ENCODE measurements at regions not wholly inside any gene's neighbourhood (a gene's known extent, or its start where the extent isn't known, plus 50 kb on each side); places are given as distances from the start of the nearest gene placed in this dataset.
A peak's percentile ranks its signal among the peaks of the same experiment; 100 is the strongest.
"Not testable (repeated sequence)": the region's sequence is repeated elsewhere in the genome, so short reads cannot be mapped to it uniquely, and the experiment has no call there.

DNA sequence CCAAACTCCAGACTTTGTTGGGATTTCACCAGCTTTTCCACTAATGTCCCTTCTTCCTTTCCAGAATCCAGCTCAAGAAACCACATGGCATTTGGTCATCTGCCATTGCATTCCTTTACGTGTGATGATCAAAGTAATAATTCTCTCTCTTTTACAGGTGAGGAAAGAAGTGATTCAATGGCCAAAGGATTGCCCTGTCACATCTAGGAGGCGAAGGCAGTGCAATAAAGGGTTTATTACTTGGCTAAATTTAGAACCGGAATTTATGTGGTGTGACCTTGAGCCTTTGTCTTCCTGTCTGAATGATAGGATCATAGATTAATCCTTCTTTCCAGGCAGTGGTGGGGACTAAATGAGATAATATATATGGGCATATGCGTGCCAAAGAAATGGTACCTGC lies 58.3 kb upstream of the COBL start:
- intact Hi-C loops (cut with DNase I) = no loop called here
- DNase-seq = no peak
- Histone ChIP-seq H3K36me3 (replicated peaks in 1 of 2; ENCODE audit: insufficient read depth in 1 of 2, low read depth in 2 of 2) (no peaks in the 10 kb centered on the region), H3K27me3 (no peaks in the 10 kb centered on the region), H3K27ac (no peak overlapping the region), H3K4me1 (no peaks in the 10 kb centered on the region), H3K9me3 (no peaks in the 10 kb centered on the region), H3K4me3 (no peak overlapping the region)
- ATAC-seq = no peak
- 55 to 58% methylated on average over 4 of the region's 4 CpGs for WGBS, 2 donors
- TF ChIP-seq, protein P1, sequence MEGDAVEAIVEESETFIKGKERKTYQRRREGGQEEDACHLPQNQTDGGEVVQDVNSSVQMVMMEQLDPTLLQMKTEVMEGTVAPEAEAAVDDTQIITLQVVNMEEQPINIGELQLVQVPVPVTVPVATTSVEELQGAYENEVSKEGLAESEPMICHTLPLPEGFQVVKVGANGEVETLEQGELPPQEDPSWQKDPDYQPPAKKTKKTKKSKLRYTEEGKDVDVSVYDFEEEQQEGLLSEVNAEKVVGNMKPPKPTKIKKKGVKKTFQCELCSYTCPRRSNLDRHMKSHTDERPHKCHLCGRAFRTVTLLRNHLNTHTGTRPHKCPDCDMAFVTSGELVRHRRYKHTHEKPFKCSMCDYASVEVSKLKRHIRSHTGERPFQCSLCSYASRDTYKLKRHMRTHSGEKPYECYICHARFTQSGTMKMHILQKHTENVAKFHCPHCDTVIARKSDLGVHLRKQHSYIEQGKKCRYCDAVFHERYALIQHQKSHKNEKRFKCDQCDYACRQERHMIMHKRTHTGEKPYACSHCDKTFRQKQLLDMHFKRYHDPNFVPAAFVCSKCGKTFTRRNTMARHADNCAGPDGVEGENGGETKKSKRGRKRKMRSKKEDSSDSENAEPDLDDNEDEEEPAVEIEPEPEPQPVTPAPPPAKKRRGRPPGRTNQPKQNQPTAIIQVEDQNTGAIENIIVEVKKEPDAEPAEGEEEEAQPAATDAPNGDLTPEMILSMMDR (IDR thresholded peaks at IDR 0.05) = no peak
- TF ChIP-seq POLR2A (IDR thresholded peaks at IDR 0.05) = no peak

DNA sequence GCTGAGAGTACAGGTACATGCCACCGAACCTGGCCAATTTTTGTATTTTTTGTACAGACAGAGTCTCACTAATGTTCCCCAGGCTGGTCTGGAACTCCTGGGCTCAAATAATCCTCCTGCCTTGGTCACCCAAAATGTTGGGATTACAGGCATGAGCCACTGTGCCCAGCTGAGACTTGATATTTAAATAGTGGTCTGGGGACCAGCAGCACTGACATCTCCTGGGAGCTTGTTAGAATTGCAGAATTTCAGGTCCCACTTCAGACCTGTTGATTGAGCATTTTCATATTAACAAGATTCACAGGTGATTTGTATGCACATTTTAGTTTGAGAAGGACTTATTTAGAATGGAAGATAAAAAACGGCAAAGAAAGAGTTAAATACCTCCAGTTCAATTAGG lies 57.0 kb upstream of the COBL start:
- H3K4me3 ChIP-seq; H3K9me3 ChIP-seq; DNase-seq; intact Hi-C loops (cut with DNase I); H3K27me3 ChIP-seq; ATAC-seq; H3K36me3 ChIP-seq (replicated peaks in 1 of 2; ENCODE audit: insufficient read depth in 1 of 2, low read depth in 2 of 2); H3K4me1 ChIP-seq; H3K27ac ChIP-seq: not testable (repeated sequence)
- 38 to 47% methylated on average over 1 to 2 of the region's 2 CpGs for WGBS, 2 donors

- peak; percentile 44 for ATAC-seq
- WGBS, 2 donors = 15 to 16% methylated on average over 3 of the region's 3 CpGs
- peak in 2 of 4 donors; percentile 22 to 32 for DNase-seq
Measured at GRCh38 chr7:51369746-51370145, 53.1 kb upstream of the COBL start.

GRCh38 chr7:51369228-51369627 lies 52.6 kb upstream of the COBL start:
- intact Hi-C loops (cut with DNase I) = loop anchor here (5.0 to 10.0 kb wide), 3 partner anchors 54 to 207 kb away; partner anchors contain the start of gene COBL
- H3K4me1 ChIP-seq; H3K4me3 ChIP-seq; H3K27ac ChIP-seq; H3K27me3 ChIP-seq; DNase-seq; H3K36me3 ChIP-seq (replicated peaks in 1 of 2; ENCODE audit: insufficient read depth in 1 of 2, low read depth in 2 of 2); ATAC-seq; H3K9me3 ChIP-seq: not testable (repeated sequence)
- 50 to 58% methylated on average over 2 to 3 of the region's 3 CpGs for WGBS, 2 donors

More at GRCh38 chr7:51369746-51370145, 53.1 kb upstream of the COBL start:
- Histone ChIP-seq H3K9me3 (no peaks in the 10 kb centered on the region), H3K36me3 (replicated peaks in 1 of 2; ENCODE audit: insufficient read depth in 1 of 2, low read depth in 2 of 2) (no peaks in the 10 kb centered on the region), H3K27me3 (no peaks in the 10 kb centered on the region), H3K4me3 (no peak overlapping the region), H3K4me1 (peaks cover 6% of the 10 kb centered on the region), H3K27ac (no peak overlapping the region)
- TF ChIP-seq, protein P1 (IDR thresholded peaks at IDR 0.05) = peak; percentile 15 to 62 (median 51)
- TF ChIP-seq POLR2A (IDR thresholded peaks at IDR 0.05) = no peak
- intact Hi-C loops (cut with DNase I) = loop anchor here (5.0 to 10.0 kb wide), 3 partner anchors 55 to 207 kb away; partner anchors contain the start of gene COBL

DNA sequence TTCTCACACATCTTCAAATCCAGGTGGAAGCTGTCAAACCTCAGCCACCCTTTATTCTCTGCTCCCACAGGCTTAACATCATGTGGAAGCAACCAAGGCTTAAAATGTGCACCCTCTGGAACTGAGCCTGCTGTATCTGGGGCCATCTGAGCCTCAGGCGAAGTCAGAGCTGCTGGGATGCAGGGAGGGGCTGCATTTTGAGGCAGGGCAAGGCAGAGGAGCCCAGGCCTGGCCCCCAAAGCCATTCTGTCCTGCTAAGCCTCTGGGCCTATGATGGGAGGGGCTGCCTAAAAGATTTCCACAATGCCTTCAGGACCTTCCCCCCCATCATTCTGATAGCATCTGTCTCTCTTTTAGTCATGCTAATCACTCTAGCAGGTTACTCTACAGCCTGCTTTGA lies 51.7 kb upstream of the COBL start:
- Histone ChIP-seq H3K27me3 (no peaks in the 10 kb centered on the region), H3K36me3 (replicated peaks in 1 of 2; ENCODE audit: insufficient read depth in 1 of 2, low read depth in 2 of 2) (no peaks in the 10 kb centered on the region), H3K27ac (no peak overlapping the region), H3K9me3 (no peaks in the 10 kb centered on the region), H3K4me1 (peaks cover 6% of the 10 kb centered on the region), H3K4me3 (no peak overlapping the region)
- 67 to 86% methylated on average over 1 of the region's 1 CpG for WGBS, 2 donors
- no peak for TF ChIP-seq POLR2A (IDR thresholded peaks at IDR 0.05)
- TF ChIP-seq, protein P1 (IDR thresholded peaks at IDR 0.05) = no peak
- intact Hi-C loops (cut with DNase I) = loop anchor here (5.0 to 10.0 kb wide), 3 partner anchors 54 to 206 kb away; partner anchors contain the start of gene COBL
- DNase-seq = no peak
- ATAC-seq = no peak

DNA sequence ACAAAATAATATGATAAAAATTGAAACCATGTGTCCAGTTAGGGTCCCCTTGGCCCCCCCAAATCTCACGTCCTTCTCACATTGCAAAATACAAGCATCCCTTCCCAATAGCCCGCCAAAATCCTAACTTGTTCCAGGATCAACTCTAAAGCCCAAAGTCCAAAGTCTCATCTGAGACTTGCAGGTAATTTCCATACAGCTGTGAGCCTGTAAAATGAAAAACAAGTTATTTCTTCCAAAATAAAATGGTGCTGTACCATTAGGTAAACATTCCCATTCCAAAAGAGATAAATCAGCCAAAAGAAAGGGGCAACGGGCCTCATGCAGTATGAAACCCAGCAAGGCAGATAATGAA lies 51.0 kb upstream of the COBL start:
- Histone ChIP-seq H3K9me3 (no peaks in the 10 kb centered on the region), H3K27me3 (no peaks in the 10 kb centered on the region), H3K4me3 (no peak overlapping the region), H3K27ac (no peak overlapping the region), H3K36me3 (replicated peaks in 1 of 2; ENCODE audit: insufficient read depth in 1 of 2, low read depth in 2 of 2) (no peaks in the 10 kb centered on the region), H3K4me1 (peaks cover 6% of the 10 kb centered on the region)
- intact Hi-C loops (cut with DNase I) = loop anchor here (5.0 to 10.0 kb wide), 3 partner anchors 53 to 205 kb away; partner anchors contain the start of gene COBL
- TF ChIP-seq POLR2A (IDR thresholded peaks at IDR 0.05) = no peak
- TF ChIP-seq, protein P1 (IDR thresholded peaks at IDR 0.05) = no peak
- DNase-seq (no peak), ATAC-seq (no peak)
- 19 to 39% methylated on average over 3 of the region's 3 CpGs for WGBS, 2 donors

Data from body of pancreas (tissue), 4 donors.